Stimulated activated CD8-positive, alpha-beta memory T cell treated with anti-CD3 and anti-CD28 coated beads, Interleukin-15, amount 100 ng/mL, for 24 hours (primary cell): ENCODE measurements at regions not wholly inside any gene's neighbourhood (a gene's known extent, or its start where the extent isn't known, plus 50 kb on each side); places are given as distances from the start of the nearest gene placed in this dataset.
"Not testable (repeated sequence)": the region's sequence is repeated elsewhere in the genome, so short reads cannot be mapped to it uniquely, and the experiment has no call there.

Source experiments
- DNase-seq: peaks from one replicate; pipeline ENCODE4 v3.0.0-alpha.2; 2020; ENCODE audit warnings: low read depth

- no peak for DNase-seq
Measured at GRCh38 chr14:101080922-101081593, 177.5 kb upstream of the RTL1 start.

GRCh38 chr14:101082036-101082435 lies 178.5 kb upstream of the RTL1 start:
- DNase-seq, result no peak

GRCh38 chr14:101082436-101083384 lies 179.2 kb upstream of the RTL1 start:
- no peak for DNase-seq

- DNase-seq, result no peak
Measured at GRCh38 chr14:101083564-101084435, 180.3 kb upstream of the RTL1 start.

- DNase-seq, result no peak
Measured at GRCh38 chr14:101084436-101084826, 180.9 kb upstream of the RTL1 start.

- DNase-seq, result no peak
Measured at GRCh38 chr14:101086926-101087325, 183.4 kb upstream of the RTL1 start.

- no peak for DNase-seq
Measured at GRCh38 chr14:101087614-101088394, 184.3 kb upstream of the RTL1 start.

GRCh38 chr14:101088395-101088667 lies 184.8 kb upstream of the RTL1 start:
- no peak for DNase-seq

- DNase-seq, result no peak
Measured at GRCh38 chr14:101088714-101089113, 185.2 kb upstream of the RTL1 start.

- not testable (repeated sequence) for DNase-seq
Measured at GRCh38 chr14:101090478-101090877, 187.0 kb upstream of the RTL1 start.

GRCh38 chr14:101090976-101091375 lies 187.5 kb upstream of the RTL1 start:
- DNase-seq, result no peak

GRCh38 chr14:101094916-101095315 lies 191.4 kb upstream of the RTL1 start:
- not testable (repeated sequence) for DNase-seq

- no peak for DNase-seq
Measured at GRCh38 chr14:101096551-101096950, 193.0 kb upstream of the RTL1 start.

- DNase-seq, result no peak
Measured at GRCh38 chr14:101097109-101097793, 193.7 kb upstream of the RTL1 start.

- no peak for DNase-seq
Measured at GRCh38 chr14:101098177-101098576, 194.7 kb upstream of the RTL1 start.

- DNase-seq, result no peak
Measured at GRCh38 chr14:101098641-101099040, 195.1 kb upstream of the RTL1 start.

GRCh38 chr14:101101456-101102056 lies 198.0 kb upstream of the RTL1 start:
- DNase-seq, result no peak

- no peak for DNase-seq
Measured at GRCh38 chr14:101102875-101103274, 199.4 kb upstream of the RTL1 start.

GRCh38 chr14:101103321-101103901 lies 199.9 kb upstream of the RTL1 start:
- DNase-seq, result no peak

- no peak for DNase-seq
Measured at GRCh38 chr14:101104485-101104884, 201.0 kb upstream of the RTL1 start.
